KOPT-K1 (cell line): ENCODE measurements at regions not wholly inside any gene's neighbourhood (a gene's known extent, or its start where the extent isn't known, plus 50 kb on each side); places are given as distances from the start of the nearest gene placed in this dataset.

Experiments used
- H3K27ac ChIP-seq: fragments of 200-600 bp; sonication (generic); 2 replicates; pipeline ENCODE4 v1.5.1; 2016; ENCODE audit warnings: antibody characterized with exemption, mild to moderate bottlenecking, low read depth, low read length; ENCODE audit not compliant: poor library complexity, severe bottlenecking
- H3K36me3 ChIP-seq: fragments of 200-600 bp; sonication (generic); 2 replicates; pipeline ENCODE4 v1.5.1; 2017; ENCODE audit warnings: antibody characterized with exemption, mild to moderate bottlenecking, low read length, moderate library complexity; ENCODE audit not compliant: insufficient read depth
- H3K9me3 ChIP-seq: fragments of 200-600 bp; sonication (generic); 2 replicates; pipeline ENCODE4 v1.5.1; 2017; ENCODE audit warnings: antibody characterized with exemption, low read length, mild to moderate bottlenecking; ENCODE audit not compliant: insufficient read depth, poor library complexity, severe bottlenecking

GRCh38 chr2:7182525-7182924, 265.3 kb downstream of the RNF144A start:
- Histone ChIP-seq H3K36me3 (no peaks in the 10 kb centered on the region), H3K9me3 (no peaks in the 10 kb centered on the region), H3K27ac (no peak overlapping the region)

GRCh38 chr2:7189106-7189505, 271.9 kb downstream of the RNF144A start:
- Histone ChIP-seq H3K9me3 (no peaks in the 10 kb centered on the region), H3K36me3 (no peaks in the 10 kb centered on the region), H3K27ac (no peak overlapping the region)

DNA sequence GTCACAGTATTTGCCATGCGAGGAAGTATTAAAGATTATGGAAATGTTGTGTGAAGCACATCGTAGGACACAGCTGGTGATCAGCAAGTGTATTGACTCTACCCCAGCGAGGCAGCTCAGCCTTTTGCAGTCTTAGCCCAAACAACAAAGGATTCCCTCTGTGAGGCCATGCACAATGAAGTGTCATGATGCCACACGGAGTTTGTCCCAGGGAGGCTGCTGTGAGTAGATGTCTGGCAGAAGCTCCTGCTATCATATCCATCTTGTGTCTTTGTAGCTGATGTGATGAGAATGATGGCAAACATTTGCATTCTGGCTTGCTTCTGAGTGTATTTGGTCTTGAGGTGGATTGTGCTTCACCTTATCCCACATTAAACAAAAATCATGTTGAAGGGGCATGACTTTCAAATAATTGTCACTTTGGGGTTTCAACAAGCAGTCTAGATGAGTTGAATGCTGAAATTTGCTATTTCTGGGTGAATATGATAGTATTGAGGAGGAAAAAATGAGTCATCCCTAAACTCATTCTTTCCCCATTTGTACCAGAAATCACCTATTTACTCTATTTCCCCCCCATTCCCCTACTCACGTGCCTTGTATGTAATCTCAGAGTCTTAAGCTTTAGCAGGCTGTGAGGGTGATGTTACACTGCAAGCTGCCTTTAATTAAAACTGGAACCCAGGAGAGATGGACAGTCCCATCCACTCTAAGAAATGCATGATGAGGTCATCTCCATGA, 273.5 kb downstream of the RNF144A start:
- no peaks in the 10 kb centered on the region for H3K36me3 ChIP-seq
- H3K27ac ChIP-seq = no peak overlapping the region
- H3K9me3 ChIP-seq = no peaks in the 10 kb centered on the region

DNA sequence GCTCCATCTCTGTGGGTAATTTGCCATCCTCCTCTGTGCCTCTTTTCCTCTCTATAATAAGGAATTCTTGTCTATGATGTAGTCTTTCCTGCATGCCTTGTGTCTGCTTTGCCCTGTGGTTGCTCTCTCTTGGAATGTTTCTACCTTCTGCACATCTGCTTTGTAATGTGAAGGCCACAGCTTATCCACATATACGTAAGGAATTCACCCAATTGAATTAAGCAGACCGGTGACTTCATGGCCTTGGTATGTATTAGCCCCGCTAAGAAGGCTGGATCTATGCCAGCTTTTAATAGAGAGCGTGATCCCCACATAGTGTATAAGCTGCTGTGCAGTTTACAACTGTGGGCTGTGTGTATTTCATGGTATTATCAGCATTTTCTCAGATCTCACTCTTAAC, 274.7 kb downstream of the RNF144A start:
- Histone ChIP-seq H3K36me3 (no peaks in the 10 kb centered on the region), H3K27ac (no peak overlapping the region), H3K9me3 (no peaks in the 10 kb centered on the region)

DNA sequence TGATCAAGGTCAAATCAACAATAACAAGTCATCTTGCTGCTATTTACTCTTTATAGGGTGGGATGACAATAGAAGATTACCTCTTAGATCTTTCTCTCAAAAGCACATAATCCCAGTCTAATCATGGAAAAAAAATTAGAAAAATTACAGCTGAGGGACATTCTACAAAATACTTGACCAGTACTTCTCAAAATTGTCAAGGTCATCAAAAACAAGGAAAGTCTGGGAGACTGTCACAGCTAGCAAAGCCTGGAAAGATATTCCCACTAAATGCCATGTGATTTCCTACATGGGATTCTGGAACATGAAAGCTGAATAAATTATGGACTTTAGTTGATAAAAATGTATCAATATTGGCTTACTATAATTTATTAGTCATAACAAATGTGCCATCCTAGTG, 276.2 kb downstream of the RNF144A start:
- H3K27ac ChIP-seq = no peak overlapping the region
- H3K9me3 ChIP-seq = no peaks in the 10 kb centered on the region
- no peaks in the 10 kb centered on the region for H3K36me3 ChIP-seq

DNA sequence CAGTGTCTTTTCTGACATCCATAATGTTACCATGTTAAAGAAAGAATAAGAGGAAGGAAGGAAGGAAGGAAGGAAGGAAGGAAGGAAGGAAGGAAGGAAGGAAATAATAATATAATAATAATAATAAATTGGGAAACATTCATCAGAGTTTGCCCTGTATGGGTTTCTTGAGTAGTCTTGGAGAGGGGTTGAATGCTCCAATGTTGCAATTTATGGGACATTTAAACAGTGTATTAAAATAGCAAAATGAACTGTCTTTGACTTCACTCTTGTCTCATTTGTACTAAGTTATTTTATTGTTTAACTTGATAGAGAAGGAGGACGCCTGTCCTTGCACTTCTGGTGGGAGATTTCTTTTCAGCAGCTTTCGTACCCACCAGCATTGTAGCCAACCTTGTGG, 277.7 kb downstream of the RNF144A start:
- Histone ChIP-seq H3K27ac (no peak overlapping the region), H3K9me3 (no peaks in the 10 kb centered on the region), H3K36me3 (no peaks in the 10 kb centered on the region)

GRCh38 chr2:7196883-7197282, 279.7 kb downstream of the RNF144A start:
- no peaks in the 10 kb centered on the region for H3K9me3 ChIP-seq
- no peaks in the 10 kb centered on the region for H3K36me3 ChIP-seq
- no peak overlapping the region for H3K27ac ChIP-seq

DNA sequence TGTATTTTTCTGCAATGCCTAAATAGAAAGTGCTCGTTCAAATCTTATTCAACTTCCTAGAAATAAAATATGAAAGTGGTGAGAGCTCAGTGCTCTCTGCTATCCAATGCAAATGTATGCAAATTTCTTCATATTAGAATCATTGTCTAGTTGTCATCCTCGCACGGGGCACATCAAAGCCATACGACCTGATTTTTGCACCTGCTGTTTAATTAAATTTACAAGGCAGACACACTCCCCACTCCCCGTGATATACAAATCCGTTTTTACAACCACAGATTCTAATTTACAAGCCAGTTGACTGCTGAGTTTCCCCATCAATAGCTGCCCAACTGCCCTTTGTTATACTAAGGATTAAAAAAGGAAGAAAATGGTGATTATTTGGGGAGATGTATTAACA, 284.6 kb downstream of the RNF144A start:
- H3K36me3 ChIP-seq = no peaks in the 10 kb centered on the region
- H3K9me3 ChIP-seq = no peaks in the 10 kb centered on the region
- no peak overlapping the region for H3K27ac ChIP-seq

- no peak overlapping the region for H3K27ac ChIP-seq
- H3K9me3 ChIP-seq = no peaks in the 10 kb centered on the region
- no peaks in the 10 kb centered on the region for H3K36me3 ChIP-seq
Measured at GRCh38 chr2:7203056-7203467, 285.9 kb downstream of the RNF144A start.

DNA sequence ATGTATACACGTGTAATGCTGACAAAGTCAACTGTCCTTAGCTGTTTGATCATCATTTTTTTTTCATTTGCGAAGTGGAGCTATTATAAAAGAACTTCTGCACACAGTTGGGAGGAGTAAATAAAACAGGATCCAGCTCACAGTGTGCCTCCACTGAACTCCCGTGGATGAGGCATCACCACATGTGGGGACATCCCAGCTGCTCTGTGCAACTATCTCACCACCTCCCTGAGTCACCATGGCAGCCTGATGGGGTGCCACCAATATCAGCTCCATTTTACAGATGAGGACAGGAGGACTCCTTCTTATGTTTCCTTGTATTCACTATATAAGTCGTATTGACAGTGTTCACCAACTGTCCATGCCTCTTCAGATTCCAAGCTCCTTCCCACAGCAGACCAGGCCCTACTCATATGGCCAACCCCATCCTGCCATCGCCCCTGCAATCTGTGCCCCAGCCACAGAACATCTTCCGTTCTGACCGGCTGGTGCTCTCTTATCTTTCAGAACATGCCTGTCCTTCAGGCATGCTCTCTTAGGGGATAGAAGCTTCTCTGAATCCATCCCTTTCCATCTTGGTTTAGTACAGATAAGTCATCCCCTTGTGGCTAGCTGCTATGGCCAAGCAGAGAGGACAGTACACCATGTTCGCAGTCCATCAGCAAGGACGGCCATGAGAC, 288.1 kb downstream of the RNF144A start:
- H3K27ac ChIP-seq = no peak overlapping the region
- H3K9me3 ChIP-seq = no peaks in the 10 kb centered on the region
- no peaks in the 10 kb centered on the region for H3K36me3 ChIP-seq

- Histone ChIP-seq H3K9me3 (no peaks in the 10 kb centered on the region), H3K27ac (no peak overlapping the region), H3K36me3 (no peaks in the 10 kb centered on the region)
Measured at GRCh38 chr2:7206111-7206810, 289.0 kb downstream of the RNF144A start.

GRCh38 chr2:7207631-7208030, 290.4 kb downstream of the RNF144A start:
- Histone ChIP-seq H3K36me3 (no peaks in the 10 kb centered on the region), H3K9me3 (no peaks in the 10 kb centered on the region), H3K27ac (no peak overlapping the region)

DNA sequence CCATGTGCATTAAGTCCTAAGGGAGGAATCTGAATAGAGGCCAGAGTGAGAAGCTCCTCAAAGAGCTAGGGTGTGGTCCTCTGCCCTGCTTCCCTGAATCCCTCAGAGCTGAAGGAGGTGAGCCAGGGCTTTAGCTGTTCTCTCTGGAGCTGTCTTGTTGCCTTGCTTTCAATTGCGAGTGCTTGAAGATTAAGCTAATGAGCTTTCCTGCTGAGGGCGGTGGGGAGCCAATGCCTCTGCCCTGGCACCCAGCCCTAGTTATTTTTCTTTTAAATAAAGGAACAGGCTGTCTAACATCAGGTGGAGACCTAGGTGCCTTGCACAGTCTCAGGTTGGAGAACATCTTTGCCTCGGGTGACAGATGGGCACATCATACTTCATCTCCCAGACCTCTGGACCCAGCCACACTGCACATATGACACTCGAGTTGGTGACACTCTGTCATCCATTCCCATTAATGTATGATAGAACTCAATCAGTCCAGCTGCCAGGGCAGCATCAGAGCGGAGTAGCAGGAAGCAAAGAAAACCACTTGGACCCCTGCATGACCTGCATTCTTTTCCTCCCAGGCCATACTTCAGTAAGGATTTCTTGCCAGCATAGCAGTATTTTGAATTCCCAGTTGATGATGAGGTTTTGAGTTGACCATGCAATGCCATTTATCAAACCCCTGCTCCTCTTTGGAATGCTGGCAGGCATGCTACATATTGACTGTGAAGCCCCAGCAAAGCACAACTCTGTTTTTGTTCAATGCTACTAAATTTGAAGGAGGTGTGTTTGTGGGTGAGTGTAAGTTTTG, 292.7 kb downstream of the RNF144A start:
- no peaks in the 10 kb centered on the region for H3K9me3 ChIP-seq
- H3K27ac ChIP-seq = no peak overlapping the region
- no peaks in the 10 kb centered on the region for H3K36me3 ChIP-seq

GRCh38 chr2:7210712-7211111, 293.5 kb downstream of the RNF144A start:
- Histone ChIP-seq H3K36me3 (no peaks in the 10 kb centered on the region), H3K27ac (no peak overlapping the region), H3K9me3 (no peaks in the 10 kb centered on the region)

DNA sequence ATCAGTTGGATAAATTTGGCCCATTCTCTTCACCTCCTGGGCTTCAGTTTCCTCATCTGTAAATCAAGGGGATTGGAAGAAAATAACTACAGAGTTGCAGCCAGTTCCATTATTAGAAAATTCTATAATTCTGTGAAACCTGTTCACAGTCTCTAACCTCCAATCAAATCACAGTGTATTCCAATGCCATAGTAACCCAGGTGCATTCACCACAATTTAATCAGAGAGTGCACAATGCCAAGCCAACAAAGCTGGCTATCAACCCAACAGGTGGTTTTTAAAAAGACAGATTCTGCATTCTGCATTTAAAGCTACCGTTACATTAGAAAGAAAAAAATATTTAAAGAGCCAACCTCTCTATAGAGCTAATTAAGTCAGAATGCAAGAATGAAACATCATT, 308.6 kb downstream of the RNF144A start:
- Histone ChIP-seq H3K36me3 (no peaks in the 10 kb centered on the region), H3K9me3 (peaks cover 4% of the 10 kb centered on the region), H3K27ac (no peak overlapping the region)
